MM.1S (cell line): ENCODE measurements at regions not wholly inside any gene's neighbourhood (a gene's known extent, or its start where the extent isn't known, plus 50 kb on each side); places are given as distances from the start of the nearest gene placed in this dataset.

Source experiments
- EZH2 ChIP-seq: fragments of 300-600 bp; sonication (generic); optimal IDR thresholded peaks from 2 replicates; pipeline ENCODE3; 2017; ENCODE audit warnings: low read depth, mild to moderate bottlenecking, antibody characterized with exemption, low read length, mixed read lengths
- EZH2phosphoT487 ChIP-seq: fragments of 300-600 bp; sonication (generic); IDR thresholded peaks from 2 replicates; pipeline ENCODE4 v1.6.1; 2018; ENCODE audit warnings: antibody characterized with exemption, low read length
- TF ChIP-seq, protein P1 (sequence below): fragments of 300-600 bp; sonication (generic); IDR thresholded peaks from 2 replicates; pipeline ENCODE4 v1.5.1; 2016; ENCODE audit warnings: antibody characterized with exemption, low read length, mixed read lengths

DNA sequence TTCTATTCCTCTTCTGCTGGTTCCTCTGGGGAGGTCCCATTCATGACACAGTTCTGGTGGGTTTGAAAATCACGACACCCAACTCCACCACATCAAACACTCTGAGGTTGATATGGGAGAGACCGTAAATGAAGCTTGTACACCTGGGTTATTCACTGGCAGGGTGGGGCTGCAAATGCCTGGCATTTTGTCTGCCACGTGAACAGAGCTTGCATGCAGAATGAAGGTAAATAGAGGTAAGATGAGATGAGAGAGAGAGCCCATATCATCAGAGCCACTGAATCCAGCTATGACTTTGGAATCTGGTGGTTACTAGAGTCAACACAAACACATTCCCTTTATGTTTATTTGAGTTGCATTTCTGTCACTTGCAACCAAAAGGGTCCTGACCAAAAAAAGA lies 97.4 kb downstream of the BANF2 start:
- TF ChIP-seq, protein P1, sequence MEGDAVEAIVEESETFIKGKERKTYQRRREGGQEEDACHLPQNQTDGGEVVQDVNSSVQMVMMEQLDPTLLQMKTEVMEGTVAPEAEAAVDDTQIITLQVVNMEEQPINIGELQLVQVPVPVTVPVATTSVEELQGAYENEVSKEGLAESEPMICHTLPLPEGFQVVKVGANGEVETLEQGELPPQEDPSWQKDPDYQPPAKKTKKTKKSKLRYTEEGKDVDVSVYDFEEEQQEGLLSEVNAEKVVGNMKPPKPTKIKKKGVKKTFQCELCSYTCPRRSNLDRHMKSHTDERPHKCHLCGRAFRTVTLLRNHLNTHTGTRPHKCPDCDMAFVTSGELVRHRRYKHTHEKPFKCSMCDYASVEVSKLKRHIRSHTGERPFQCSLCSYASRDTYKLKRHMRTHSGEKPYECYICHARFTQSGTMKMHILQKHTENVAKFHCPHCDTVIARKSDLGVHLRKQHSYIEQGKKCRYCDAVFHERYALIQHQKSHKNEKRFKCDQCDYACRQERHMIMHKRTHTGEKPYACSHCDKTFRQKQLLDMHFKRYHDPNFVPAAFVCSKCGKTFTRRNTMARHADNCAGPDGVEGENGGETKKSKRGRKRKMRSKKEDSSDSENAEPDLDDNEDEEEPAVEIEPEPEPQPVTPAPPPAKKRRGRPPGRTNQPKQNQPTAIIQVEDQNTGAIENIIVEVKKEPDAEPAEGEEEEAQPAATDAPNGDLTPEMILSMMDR = no peak
- TF ChIP-seq EZH2phosphoT487 (no peak), EZH2 (no peak)
